Sigmoid colon (tissue), 4 donors: ENCODE measurements at regions not wholly inside any gene's neighbourhood (a gene's known extent, or its start where the extent isn't known, plus 50 kb on each side); places are given as distances from the start of the nearest gene placed in this dataset.

Experiments used
- CTCF ChIP-seq, 4 experiments: fragments of 450-650 bp in 3 of 4; fragments of 200-600 bp in 1 of 4; IDR thresholded peaks; one replicate each; pipeline ENCODE4 v1.5.1; 2016 to 2019; ENCODE audit warnings: antibody characterized with exemption in 4 of 4, mild to moderate bottlenecking in 3 of 4, moderate library complexity in 2 of 4
- EP300 ChIP-seq, 4 donors: sonication (generic); formaldehyde crosslinking; IDR thresholded peaks; one replicate each; pipeline ENCODE4 v1.6.1; 2017; ENCODE audit warnings: antibody characterized with exemption in 4 of 4

DNA sequence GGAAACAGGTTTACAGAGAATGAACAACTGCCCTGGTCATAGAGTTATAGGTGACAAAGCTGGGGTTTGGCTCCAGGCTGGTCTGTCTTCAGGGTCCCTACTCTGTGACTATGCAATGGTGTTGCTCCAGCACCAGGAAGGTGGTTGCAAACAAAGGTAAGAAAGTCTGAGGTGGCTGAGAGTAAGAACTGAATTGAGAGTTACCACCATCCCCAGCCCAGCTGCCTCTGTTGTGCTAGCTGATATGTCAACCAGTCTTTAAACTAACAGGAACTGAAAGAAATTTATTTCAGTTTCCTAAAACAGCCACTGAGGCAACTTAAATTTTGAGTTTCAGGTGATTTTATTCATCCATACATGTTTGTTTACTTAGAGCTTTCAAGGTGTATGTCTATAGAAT, 111.0 kb upstream of the LRIG3 start:
- TF ChIP-seq CTCF (IDR thresholded peaks at IDR 0.05) (no peak), EP300 (IDR thresholded peaks at IDR 0.05) (no peak)
